HG03432 (cell line): ENCODE measurements at regions not wholly inside any gene's neighbourhood (a gene's known extent, or its start where the extent isn't known, plus 50 kb on each side); places are given as distances from the start of the nearest gene placed in this dataset.

Experiments used
- ATAC-seq: cut with Tn5 transposase; IDR thresholded peaks from one replicate; pipeline ENCODE4 v1.9.1; 2021; ENCODE audit warnings: mild to moderate bottlenecking, moderate library complexity; ENCODE audit not compliant: unreplicated experiment

- no peak for ATAC-seq
Observed at GRCh38 chr6:157755746-157756411, 67.2 kb upstream of the SNX9 start.

GRCh38 chr6:157756708-157757429 lies 66.2 kb upstream of the SNX9 start:
- peak; percentile 31 for ATAC-seq

- no peak for ATAC-seq
Observed at GRCh38 chr6:157757430-157758403, 65.3 kb upstream of the SNX9 start.

- ATAC-seq = no peak
Observed at GRCh38 chr6:157758516-157759023, 64.5 kb upstream of the SNX9 start.

GRCh38 chr6:157759028-157759427 lies 64.0 kb upstream of the SNX9 start:
- no peak for ATAC-seq

- ATAC-seq = no peak
Observed at GRCh38 chr6:157760137-157760536, 62.9 kb upstream of the SNX9 start.

GRCh38 chr6:157760589-157761330 lies 62.3 kb upstream of the SNX9 start:
- no peak for ATAC-seq

- peak; percentile 44 for ATAC-seq
Observed at GRCh38 chr6:157761331-157761921, 61.6 kb upstream of the SNX9 start.

- ATAC-seq = no peak
Observed at GRCh38 chr6:157761926-157762325, 61.1 kb upstream of the SNX9 start.

GRCh38 chr6:157762636-157763035 lies 60.4 kb upstream of the SNX9 start:
- no peak for ATAC-seq

GRCh38 chr6:157763129-157763903 lies 59.7 kb upstream of the SNX9 start:
- ATAC-seq = peak; percentile 15

GRCh38 chr6:157763904-157764177 lies 59.2 kb upstream of the SNX9 start:
- no peak for ATAC-seq

- ATAC-seq = peak; percentile 54
Observed at GRCh38 chr6:157764178-157765068, 58.6 kb upstream of the SNX9 start.

GRCh38 chr6:157766901-157767774 lies 55.9 kb upstream of the SNX9 start:
- no peak for ATAC-seq

GRCh38 chr6:157767775-157768156 lies 55.3 kb upstream of the SNX9 start:
- ATAC-seq = no peak

GRCh38 chr6:157768304-157768703 lies 54.7 kb upstream of the SNX9 start:
- ATAC-seq = no peak

GRCh38 chr6:157768863-157769551 lies 54.0 kb upstream of the SNX9 start:
- ATAC-seq = no peak
